CD14-positive monocyte (primary cell): ENCODE measurements at regions not wholly inside any gene's neighbourhood (a gene's known extent, or its start where the extent isn't known, plus 50 kb on each side); places are given as distances from the start of the nearest gene placed in this dataset.

ENCODE experiments used
- DNase-seq, 3 donors: peaks; one replicate each; pipeline ENCODE4 v3.0.0-alpha.2; 2011 to 2022
- H2AFZ ChIP-seq: 2 replicates; pipeline ENCODE4 v1.6.0; 2012; ENCODE audit warnings: mild to moderate bottlenecking, low read depth, low read length, inconsistent platforms; ENCODE audit not compliant: insufficient read depth, poor library complexity, severe bottlenecking
- H3K27ac ChIP-seq, 2 donors: 1 replicate in 1 of 2; 2 replicates in 1 of 2; pipeline ENCODE4 v1.5.1; 2012 to 2013; ENCODE audit warnings: low read length in 2 of 2, control low read depth in 1 of 2, inconsistent platforms in 1 of 2, low read depth in 1 of 2, mild to moderate bottlenecking in 1 of 2
- H3K27me3 ChIP-seq, 2 donors: one replicate each; pipeline versions ENCODE4 v1.6.0 to v1.6.1; 2011 to 2013; ENCODE audit warnings: low read length in 2 of 2; ENCODE audit not compliant: control insufficient read depth in 2 of 2, insufficient read depth in 2 of 2
- H3K36me3 ChIP-seq, 2 donors: replicated peaks in 1 of 2; 1 replicate in 1 of 2; 2 replicates in 1 of 2; pipeline versions ENCODE4 v1.5.1 to v1.6.1; 2012 to 2013; ENCODE audit warnings: low read length in 2 of 2, control low read depth in 1 of 2, inconsistent platforms in 1 of 2, mild to moderate bottlenecking in 1 of 2; ENCODE audit not compliant: insufficient read depth in 2 of 2, control insufficient read depth in 1 of 2
- H3K4me1 ChIP-seq, 2 donors: 1 replicate in 1 of 2; 2 replicates in 1 of 2; pipeline versions ENCODE4 v1.5.1 to v1.6.1; 2012 to 2013; ENCODE audit warnings: low read length in 2 of 2, control low read depth in 1 of 2, inconsistent platforms in 1 of 2, mild to moderate bottlenecking in 1 of 2, moderate library complexity in 1 of 2; ENCODE audit not compliant: insufficient read depth in 2 of 2, control insufficient read depth in 1 of 2
- H3K4me2 ChIP-seq: replicated peaks from 2 replicates; pipeline ENCODE3; 2012; ENCODE audit warnings: low read length, moderate library complexity, mild to moderate bottlenecking; ENCODE audit not compliant: poor library complexity, severe bottlenecking; ENCODE audit errors: extremely low read depth
- H3K4me3 ChIP-seq, 3 experiments: fragments of 200-600 bp in 1 of 3; sonication (generic) in 1 of 3; replicated peaks in 1 of 3; 1 replicate in 2 of 3; 2 replicates in 1 of 3; pipeline ENCODE4 v1.5.1; 2011 to 2013; ENCODE audit warnings: low read length in 3 of 3, mild to moderate bottlenecking in 3 of 3, control low read depth in 2 of 3, low read depth in 2 of 3, inconsistent platforms in 1 of 3, moderate library complexity in 1 of 3
- H3K79me2 ChIP-seq: 2 replicates; pipeline ENCODE4 v1.6.0; 2012; ENCODE audit warnings: mild to moderate bottlenecking, control low read depth, inconsistent platforms, low read length, moderate library complexity; ENCODE audit not compliant: insufficient read depth
- H3K9ac ChIP-seq: 2 replicates; pipeline ENCODE4 v1.6.0; 2017; ENCODE audit warnings: low read length, mild to moderate bottlenecking; ENCODE audit not compliant: insufficient read depth, poor library complexity, severe bottlenecking
- H3K9me3 ChIP-seq, 2 donors: replicated peaks in 1 of 2; 1 replicate in 1 of 2; 2 replicates in 1 of 2; pipeline versions ENCODE4 v1.5.1 to v1.6.1; 2012 to 2013; ENCODE audit warnings: low read length in 2 of 2, control low read depth in 1 of 2; ENCODE audit not compliant: control insufficient read depth in 1 of 2, insufficient read depth in 1 of 2
- H4K20me1 ChIP-seq: 2 replicates; pipeline ENCODE4 v1.6.0; 2012; ENCODE audit warnings: mild to moderate bottlenecking, low read length, control low read depth, moderate library complexity; ENCODE audit not compliant: insufficient read depth
- H3K27ac Mint-ChIP-seq, 7 donors: one replicate each; pipeline ENCODE4 v1.8.0; 2020; ENCODE audit warnings: mild to moderate bottlenecking in 7 of 7, mixed read lengths in 7 of 7, moderate library complexity in 6 of 7, inconsistent platforms in 2 of 7
- H3K27me3 Mint-ChIP-seq, 3 donors: one replicate each; pipeline ENCODE4 v1.8.0; 2021 to 2022; ENCODE audit warnings: low read depth in 3 of 3, mild to moderate bottlenecking in 3 of 3, mixed read lengths in 3 of 3, moderate library complexity in 3 of 3, inconsistent platforms in 1 of 3
- H3K36me3 Mint-ChIP-seq, 2 donors: one replicate each; pipeline ENCODE4 v1.8.0; 2020; ENCODE audit warnings: mixed read lengths in 2 of 2, inconsistent platforms in 1 of 2, mild to moderate bottlenecking in 1 of 2
- H3K4me1 Mint-ChIP-seq: one replicate; pipeline ENCODE4 v1.8.0; 2020; ENCODE audit warnings: mild to moderate bottlenecking, mixed read lengths
- H3K4me3 Mint-ChIP-seq, 2 donors: one replicate each; pipeline ENCODE4 v1.8.0; 2020; ENCODE audit warnings: mild to moderate bottlenecking in 2 of 2, mixed read lengths in 2 of 2, moderate library complexity in 1 of 2
- H3K9me3 Mint-ChIP-seq, 7 donors: one replicate each; pipeline ENCODE4 v1.8.0; 2020 to 2022; ENCODE audit warnings: mixed read lengths in 7 of 7, mild to moderate bottlenecking in 6 of 7, moderate library complexity in 6 of 7, inconsistent platforms in 2 of 7
- WGBS: methylation state at CpG from one replicate; pipeline ENCODE4 v1.1.5; 2013; ENCODE audit warnings: missing lambda C conversion rate; ENCODE audit not compliant: insufficient coverage; 5-methylcytosine and 5-hydroxymethylcytosine counted together
- intact Hi-C, 2 donors: fragments of 100-400 bp; cut with micrococcal nuclease; formaldehyde crosslinking; loops; one replicate each; pipeline versions ENCODE4 v1.15.0 to v1.15.1; 2023
- TF ChIP-seq, protein P1 (sequence below): fragments of 200-600 bp; IDR thresholded peaks from one replicate; pipeline ENCODE4 v1.8.0; 2022; ENCODE audit warnings: antibody characterized with exemption, mild to moderate bottlenecking

DNA sequence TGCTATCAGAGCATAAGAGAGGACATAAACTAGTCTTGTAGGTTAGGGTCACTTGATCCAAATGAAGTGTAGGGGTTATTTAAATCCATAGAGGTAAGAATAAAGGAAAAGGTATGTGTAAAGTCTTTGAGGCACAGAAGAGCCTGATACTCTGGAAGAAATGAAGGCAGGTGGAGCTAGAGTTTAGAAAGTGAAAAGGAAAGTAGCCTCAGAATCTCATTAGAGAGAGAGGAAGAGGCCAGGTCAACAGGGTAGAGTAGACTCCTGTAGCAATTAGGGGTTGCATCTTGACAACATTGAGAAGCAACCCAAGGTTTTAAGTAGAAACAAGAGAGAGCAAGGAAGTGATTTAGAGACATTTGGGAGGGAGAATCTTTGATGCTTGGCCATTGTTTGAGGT lies 235.2 kb upstream of the SOX9 start:
- no peaks in the 10 kb centered on the region for H4K20me1 ChIP-seq
- H3K36me3 ChIP-seq, result no peaks in the 10 kb centered on the region
- Mint-ChIP-seq H3K27me3 (peaks cover 0 to 3% (median 0%) of the 10 kb centered on the region in 3 donors), H3K4me3 (no peak overlapping the region), H3K36me3 (no peaks in the 10 kb centered on the region), H3K27ac (peak overlapping the region in 1 of 7 donors; percentile 17), H3K4me1 (no peaks in the 10 kb centered on the region), H3K9me3 (peaks cover 2 to 13% (median 9%) of the 10 kb centered on the region in 7 donors)
- H3K9me3 ChIP-seq, result no peaks in the 10 kb centered on the region
- no peak overlapping the region for H3K27ac ChIP-seq
- no peaks in the 10 kb centered on the region for H3K4me1 ChIP-seq
- TF ChIP-seq, protein P1, sequence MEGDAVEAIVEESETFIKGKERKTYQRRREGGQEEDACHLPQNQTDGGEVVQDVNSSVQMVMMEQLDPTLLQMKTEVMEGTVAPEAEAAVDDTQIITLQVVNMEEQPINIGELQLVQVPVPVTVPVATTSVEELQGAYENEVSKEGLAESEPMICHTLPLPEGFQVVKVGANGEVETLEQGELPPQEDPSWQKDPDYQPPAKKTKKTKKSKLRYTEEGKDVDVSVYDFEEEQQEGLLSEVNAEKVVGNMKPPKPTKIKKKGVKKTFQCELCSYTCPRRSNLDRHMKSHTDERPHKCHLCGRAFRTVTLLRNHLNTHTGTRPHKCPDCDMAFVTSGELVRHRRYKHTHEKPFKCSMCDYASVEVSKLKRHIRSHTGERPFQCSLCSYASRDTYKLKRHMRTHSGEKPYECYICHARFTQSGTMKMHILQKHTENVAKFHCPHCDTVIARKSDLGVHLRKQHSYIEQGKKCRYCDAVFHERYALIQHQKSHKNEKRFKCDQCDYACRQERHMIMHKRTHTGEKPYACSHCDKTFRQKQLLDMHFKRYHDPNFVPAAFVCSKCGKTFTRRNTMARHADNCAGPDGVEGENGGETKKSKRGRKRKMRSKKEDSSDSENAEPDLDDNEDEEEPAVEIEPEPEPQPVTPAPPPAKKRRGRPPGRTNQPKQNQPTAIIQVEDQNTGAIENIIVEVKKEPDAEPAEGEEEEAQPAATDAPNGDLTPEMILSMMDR, result no peak
- no peaks in the 10 kb centered on the region for H3K27me3 ChIP-seq
- no peak overlapping the region for H3K4me3 ChIP-seq
- no peak overlapping the region for H3K4me2 ChIP-seq
- DNase-seq, result no peak
- no peaks in the 10 kb centered on the region for H3K79me2 ChIP-seq
- no peak overlapping the region for H3K9ac ChIP-seq
- intact Hi-C loops, result no loop called here
- H2AFZ ChIP-seq, result no peak overlapping the region

DNA sequence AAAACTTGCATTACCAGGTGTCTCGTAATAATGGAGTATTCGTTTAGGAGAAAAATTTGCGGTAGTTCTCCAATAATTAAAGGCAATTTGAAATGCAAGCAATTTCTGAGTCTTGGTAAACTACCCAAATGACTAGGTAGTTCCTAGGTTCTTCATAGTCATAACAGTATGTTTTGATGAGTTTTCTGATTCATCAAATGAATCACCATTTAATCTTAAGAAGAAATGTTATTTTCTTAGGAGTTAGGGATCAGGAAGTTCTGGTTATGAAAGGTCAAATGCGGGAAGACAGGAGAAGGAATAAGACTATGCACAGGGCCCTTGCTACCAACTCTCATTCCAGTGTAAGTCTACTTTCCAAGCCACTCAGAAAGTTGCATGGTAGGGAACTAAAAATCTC lies 221.5 kb upstream of the SOX9 start:
- intact Hi-C loops, result no loop called here
- no peak overlapping the region for H2AFZ ChIP-seq
- Mint-ChIP-seq H3K4me1 (no peaks in the 10 kb centered on the region), H3K9me3 (peaks cover 8 to 12% (median 11%) of the 10 kb centered on the region in 7 donors), H3K27me3 (peaks cover 0 to 1% (median 0%) of the 10 kb centered on the region in 3 donors), H3K27ac (no peak overlapping the region), H3K36me3 (no peaks in the 10 kb centered on the region), H3K4me3 (no peak overlapping the region)
- no peaks in the 10 kb centered on the region for H3K4me1 ChIP-seq
- H3K27ac ChIP-seq, result no peak overlapping the region
- DNase-seq, result no peak
- no peaks in the 10 kb centered on the region for H3K36me3 ChIP-seq
- no peaks in the 10 kb centered on the region for H4K20me1 ChIP-seq
- no peaks in the 10 kb centered on the region for H3K79me2 ChIP-seq
- H3K4me2 ChIP-seq, result no peak overlapping the region
- H3K9ac ChIP-seq, result no peak overlapping the region
- no CpG with 5 or more reads among the region's 4 CpGs for WGBS
- no peaks in the 10 kb centered on the region for H3K27me3 ChIP-seq
- H3K4me3 ChIP-seq, result no peak overlapping the region
- peaks cover 0 to 12% of the 10 kb centered on the region in 2 donors for H3K9me3 ChIP-seq
- TF ChIP-seq, protein P1, result no peak
